ENCODE measurements at regions not wholly inside any gene's neighbourhood (a gene's known extent, or its start where the extent isn't known, plus 50 kb on each side); places are given as distances from the start of the nearest gene placed in this dataset.

- no peak for DNase-seq
- no peak for TF ChIP-seq POLR2A (IDR thresholded peaks at IDR 0.05)
- no peak for TF ChIP-seq CTCF (IDR thresholded peaks at IDR 0.05)
- TF ChIP-seq EP300 (IDR thresholded peaks at IDR 0.05): no peak
- TF ChIP-seq POLR2AphosphoS5 (IDR thresholded peaks at IDR 0.05): no peak
- intact Hi-C loops (cut with DNase I; ENCODE audit: low total_unique reads): no loop called here
- WGBS, 5 donors: 81 to 88% (median 84%) methylated on average over 9 of the region's 9 CpGs
- Histone ChIP-seq H3K4me1 (no peaks in the 10 kb centered on the region), H3K27ac (no peak overlapping the region), H3K27me3 (peaks cover 0 to 38% (median 0%) of the 10 kb centered on the region in 3 donors), H3K36me3 (no peaks in the 10 kb centered on the region), H3K9me3 (peaks cover 0 to 6% (median under 1%) of the 10 kb centered on the region in 4 donors), H3K4me3 (no peak overlapping the region)
Observed at GRCh38 chr22:47421846-47422245, 659.4 kb downstream of the TBC1D22A start.

GRCh38 chr22:47420211-47420610 lies 657.8 kb downstream of the TBC1D22A start:
- H3K4me1 ChIP-seq: no peaks in the 10 kb centered on the region
- WGBS, 5 donors: 65 to 81% (median 70%) methylated on average over 3 of the region's 3 CpGs

GRCh38 chr22:47419239-47419638 lies 656.8 kb downstream of the TBC1D22A start:
- no peak for TF ChIP-seq CTCF (IDR thresholded peaks at IDR 0.05)
- TF ChIP-seq EP300 (IDR thresholded peaks at IDR 0.05): no peak
- TF ChIP-seq POLR2AphosphoS5 (IDR thresholded peaks at IDR 0.05): no peak
- TF ChIP-seq POLR2A (IDR thresholded peaks at IDR 0.05): no peak
- Histone ChIP-seq H3K4me1 (no peaks in the 10 kb centered on the region), H3K36me3 (no peaks in the 10 kb centered on the region), H3K27ac (no peak overlapping the region), H3K9me3 (peaks cover 0 to 10% (median 3%) of the 10 kb centered on the region in 4 donors), H3K27me3 (peaks cover 0 to 28% (median 0%) of the 10 kb centered on the region in 3 donors), H3K4me3 (no peak overlapping the region)
- intact Hi-C loops (cut with DNase I; ENCODE audit: low total_unique reads): no loop called here
- peak in 1 of 2 donors; percentile 12 for DNase-seq
- 53 to 66% (median 63%) methylated on average over 4 of the region's 4 CpGs for WGBS, 5 donors

More at GRCh38 chr22:47420211-47420610, 657.8 kb downstream of the TBC1D22A start:
- Histone ChIP-seq H3K27me3 (peaks cover 0 to 36% (median 0%) of the 10 kb centered on the region in 3 donors), H3K36me3 (no peaks in the 10 kb centered on the region), H3K4me3 (no peak overlapping the region), H3K27ac (no peak overlapping the region), H3K9me3 (peaks cover 0 to 10% (median 3%) of the 10 kb centered on the region in 4 donors)
- TF ChIP-seq CTCF (IDR thresholded peaks at IDR 0.05): no peak
- TF ChIP-seq POLR2A (IDR thresholded peaks at IDR 0.05): no peak
- TF ChIP-seq POLR2AphosphoS5 (IDR thresholded peaks at IDR 0.05): no peak
- TF ChIP-seq EP300 (IDR thresholded peaks at IDR 0.05): no peak
- intact Hi-C loops (cut with DNase I; ENCODE audit: low total_unique reads): no loop called here
- no peak for DNase-seq

GRCh38 chr22:47417699-47418098 lies 655.2 kb downstream of the TBC1D22A start:
- 51 to 65% (median 56%) methylated on average over 2 of the region's 2 CpGs for WGBS, 5 donors
- Histone ChIP-seq H3K4me1 (no peaks in the 10 kb centered on the region), H3K27ac (no peak overlapping the region), H3K9me3 (peaks cover 0 to 10% (median 3%) of the 10 kb centered on the region in 4 donors), H3K4me3 (no peak overlapping the region), H3K27me3 (peaks cover 0 to 16% (median 0%) of the 10 kb centered on the region in 3 donors), H3K36me3 (no peaks in the 10 kb centered on the region)
- no peak for DNase-seq
- intact Hi-C loops (cut with DNase I; ENCODE audit: low total_unique reads): no loop called here
- TF ChIP-seq POLR2A (IDR thresholded peaks at IDR 0.05) (no peak), POLR2AphosphoS5 (IDR thresholded peaks at IDR 0.05) (no peak), CTCF (IDR thresholded peaks at IDR 0.05) (no peak), EP300 (IDR thresholded peaks at IDR 0.05) (no peak)
